Choroid plexus epithelial cell (primary cell): ENCODE measurements at regions not wholly inside any gene's neighbourhood (a gene's known extent, or its start where the extent isn't known, plus 50 kb on each side); places are given as distances from the start of the nearest gene placed in this dataset.

Experiments used
- DNase-seq: peaks from one replicate; pipeline ENCODE4 v3.0.0-alpha.2; 2010; ENCODE audit warnings: low read depth
- H3K4me3 ChIP-seq: 2 replicates; pipeline ENCODE4 v1.5.1; 2011; ENCODE audit warnings: low read depth, mild to moderate bottlenecking, control low read depth, low read length, moderate library complexity
- CTCF ChIP-seq: conservative IDR thresholded peaks from 2 replicates; pipeline ENCODE4 v1.5.1; 2011; ENCODE audit warnings: low read depth, mild to moderate bottlenecking, control low read depth, inconsistent platforms, low read length, moderate library complexity

- no peak for TF ChIP-seq CTCF
- no peak for DNase-seq
- H3K4me3 ChIP-seq, result no peak overlapping the region
These were observed 126.8 kb downstream of the SPATA31D1 start for GRCh38 chr9:82115331-82115730.

- no peak for TF ChIP-seq CTCF
- no peak overlapping the region for H3K4me3 ChIP-seq
- no peak for DNase-seq
These were observed 127.3 kb downstream of the SPATA31D1 start for GRCh38 chr9:82115900-82116299.

- DNase-seq, result no peak
- TF ChIP-seq CTCF, result no peak
- no peak overlapping the region for H3K4me3 ChIP-seq
These were observed 128.0 kb downstream of the SPATA31D1 start for GRCh38 chr9:82116556-82116955.

- DNase-seq, result peak; percentile 18
- no peak overlapping the region for H3K4me3 ChIP-seq
- no peak for TF ChIP-seq CTCF
These were observed 128.6 kb downstream of the SPATA31D1 start for GRCh38 chr9:82117026-82117811.

GRCh38 chr9:82122731-82123130, 134.2 kb downstream of the SPATA31D1 start:
- DNase-seq, result no peak
- TF ChIP-seq CTCF, result no peak
- H3K4me3 ChIP-seq, result no peak overlapping the region

GRCh38 chr9:82124090-82124489, 135.5 kb downstream of the SPATA31D1 start:
- peak; percentile 64 for DNase-seq
- no peak overlapping the region for H3K4me3 ChIP-seq
- no peak for TF ChIP-seq CTCF

- no peak for DNase-seq
- no peak for TF ChIP-seq CTCF
- H3K4me3 ChIP-seq, result no peak overlapping the region
These were observed 137.7 kb downstream of the SPATA31D1 start for GRCh38 chr9:82126256-82126655.
